HK-2 (cell line): ENCODE measurements at regions not wholly inside any gene's neighbourhood (a gene's known extent, or its start where the extent isn't known, plus 50 kb on each side); places are given as distances from the start of the nearest gene placed in this dataset.

Experiments
- DNase-seq: peaks from one replicate; pipeline ENCODE4 v3.0.0-alpha.2; 2018; ENCODE audit not compliant: unreplicated experiment

- DNase-seq = no peak
Observed at GRCh38 chr21:20739421-20739820, 258.8 kb upstream of the NCAM2 start.

GRCh38 chr21:20741445-20741844, 256.8 kb upstream of the NCAM2 start:
- DNase-seq = no peak

- no peak for DNase-seq
Observed at GRCh38 chr21:20760221-20760620, 238.0 kb upstream of the NCAM2 start.

GRCh38 chr21:20774737-20775136, 223.5 kb upstream of the NCAM2 start:
- no peak for DNase-seq

- no peak for DNase-seq
Observed at GRCh38 chr21:20779321-20779720, 218.9 kb upstream of the NCAM2 start.

GRCh38 chr21:20783611-20784010, 214.6 kb upstream of the NCAM2 start:
- no peak for DNase-seq

- DNase-seq = no peak
Observed at GRCh38 chr21:20789729-20790500, 208.3 kb upstream of the NCAM2 start.

- DNase-seq = no peak
Observed at GRCh38 chr21:20800106-20800505, 198.1 kb upstream of the NCAM2 start.

GRCh38 chr21:20802201-20802600, 196.0 kb upstream of the NCAM2 start:
- no peak for DNase-seq

GRCh38 chr21:20802631-20803260, 195.5 kb upstream of the NCAM2 start:
- DNase-seq = no peak

- no peak for DNase-seq
Observed at GRCh38 chr21:20811702-20812101, 186.5 kb upstream of the NCAM2 start.

GRCh38 chr21:20814090-20814489, 184.1 kb upstream of the NCAM2 start:
- DNase-seq = no peak

GRCh38 chr21:20822666-20823065, 175.5 kb upstream of the NCAM2 start:
- DNase-seq = no peak

- no peak for DNase-seq
Observed at GRCh38 chr21:20852866-20853265, 145.3 kb upstream of the NCAM2 start.

GRCh38 chr21:20856926-20857325, 141.3 kb upstream of the NCAM2 start:
- no peak for DNase-seq

- DNase-seq = no peak
Observed at GRCh38 chr21:20874202-20874601, 124.0 kb upstream of the NCAM2 start.

GRCh38 chr21:20875742-20876141, 122.5 kb upstream of the NCAM2 start:
- no peak for DNase-seq

GRCh38 chr21:20877976-20878375, 120.2 kb upstream of the NCAM2 start:
- DNase-seq = no peak

GRCh38 chr21:20882462-20883407, 115.5 kb upstream of the NCAM2 start:
- DNase-seq = peak; percentile 0

- no peak for DNase-seq
Observed at GRCh38 chr21:20883408-20883800, 114.8 kb upstream of the NCAM2 start.

GRCh38 chr21:20902511-20902910, 95.7 kb upstream of the NCAM2 start:
- no peak for DNase-seq

GRCh38 chr21:20902998-20903397, 95.2 kb upstream of the NCAM2 start:
- DNase-seq = no peak
